Psoas muscle (tissue), 7 donors: ENCODE measurements at regions not wholly inside any gene's neighbourhood (a gene's known extent, or its start where the extent isn't known, plus 50 kb on each side); places are given as distances from the start of the nearest gene placed in this dataset.
A peak's percentile ranks its signal among the peaks of the same experiment; 100 is the strongest.

Experiments
- ATAC-seq, 4 donors: fragments of 200-7000 bp; cut with Tn5 transposase; one replicate each; pipeline ENCODE4 v1.9.1; 2020; ENCODE audit warnings: moderate library complexity in 3 of 4, mild to moderate bottlenecking in 2 of 4
- DNase-seq, 2 donors: peaks; one replicate each; pipeline ENCODE4 v3.0.0-alpha.2; 2020
- H3K27ac ChIP-seq: fragments of 200-600 bp; one replicate; pipeline ENCODE4 v1.8.0; 2022
- H3K27me3 ChIP-seq, 3 donors: fragments of 200-600 bp in 1 of 3; one replicate each; pipeline versions ENCODE4 v1.6.1 to v1.8.0; 2013 to 2022; ENCODE audit warnings: low read length in 2 of 3, mild to moderate bottlenecking in 2 of 3, moderate library complexity in 1 of 3; ENCODE audit not compliant: insufficient read depth in 3 of 3
- H3K36me3 ChIP-seq, 2 donors: fragments of 200-600 bp in 1 of 2; one replicate each; pipeline versions ENCODE4 v1.6.1 to v1.8.0; 2013 to 2022; ENCODE audit warnings: low read depth in 1 of 2, mild to moderate bottlenecking in 1 of 2, moderate library complexity in 1 of 2; ENCODE audit not compliant: insufficient read depth in 1 of 2
- H3K4me1 ChIP-seq: fragments of 200-600 bp; one replicate; pipeline ENCODE4 v1.8.0; 2022
- H3K4me3 ChIP-seq: fragments of 200-600 bp; one replicate; pipeline ENCODE4 v1.8.0; 2022; ENCODE audit warnings: mild to moderate bottlenecking
- H3K9me3 ChIP-seq: fragments of 200-600 bp; one replicate; pipeline ENCODE4 v1.8.0; 2022
- WGBS, 3 donors: extraction: QIAGEN DNeasy Blood & Tissue Kit; methylation state at CpG; one replicate each; pipeline versions ENCODE4 v1.1.6 to v1.1.7; 2013; 5-methylcytosine and 5-hydroxymethylcytosine counted together
- intact Hi-C, 2 donors: fragments of 100-400 bp; cut with DNase I; formaldehyde crosslinking; loops; one replicate each; pipeline versions ENCODE4 v1.11.0 to v1.14.2; 2022
- TF ChIP-seq, protein P1 (sequence below): fragments of 200-600 bp; IDR thresholded peaks from one replicate; pipeline ENCODE4 v1.8.0; 2022; ENCODE audit warnings: antibody characterized with exemption
- donor health status: healthy with polysubstance abuse.
- donor health status: DM: no; HTN: no; CAD: no; lungs with moderate emphysema.
- donor health status: Bipolar disorder and iron deficiency.
- donor health status: healthy.
- donor health status: DM: yes; HTN: yes; CAD: no.
- donor health status: DM: no; HTN: no; CAD: no.
- donor health status: DM: yes; HTN: yes; CAD: no.

- H3K4me1 ChIP-seq = no peaks in the 10 kb centered on the region
- no peak overlapping the region for H3K4me3 ChIP-seq
- ATAC-seq (no peak), DNase-seq (no peak)
- no peaks in the 10 kb centered on the region for H3K27me3 ChIP-seq
- H3K36me3 ChIP-seq = no peaks in the 10 kb centered on the region
- H3K27ac ChIP-seq = no peak overlapping the region
- H3K9me3 ChIP-seq = peaks cover 2% of the 10 kb centered on the region
- 96 to 100% (median 97%) methylated on average over 1 of the region's 1 CpG for WGBS, 3 donors
- TF ChIP-seq, protein P1, sequence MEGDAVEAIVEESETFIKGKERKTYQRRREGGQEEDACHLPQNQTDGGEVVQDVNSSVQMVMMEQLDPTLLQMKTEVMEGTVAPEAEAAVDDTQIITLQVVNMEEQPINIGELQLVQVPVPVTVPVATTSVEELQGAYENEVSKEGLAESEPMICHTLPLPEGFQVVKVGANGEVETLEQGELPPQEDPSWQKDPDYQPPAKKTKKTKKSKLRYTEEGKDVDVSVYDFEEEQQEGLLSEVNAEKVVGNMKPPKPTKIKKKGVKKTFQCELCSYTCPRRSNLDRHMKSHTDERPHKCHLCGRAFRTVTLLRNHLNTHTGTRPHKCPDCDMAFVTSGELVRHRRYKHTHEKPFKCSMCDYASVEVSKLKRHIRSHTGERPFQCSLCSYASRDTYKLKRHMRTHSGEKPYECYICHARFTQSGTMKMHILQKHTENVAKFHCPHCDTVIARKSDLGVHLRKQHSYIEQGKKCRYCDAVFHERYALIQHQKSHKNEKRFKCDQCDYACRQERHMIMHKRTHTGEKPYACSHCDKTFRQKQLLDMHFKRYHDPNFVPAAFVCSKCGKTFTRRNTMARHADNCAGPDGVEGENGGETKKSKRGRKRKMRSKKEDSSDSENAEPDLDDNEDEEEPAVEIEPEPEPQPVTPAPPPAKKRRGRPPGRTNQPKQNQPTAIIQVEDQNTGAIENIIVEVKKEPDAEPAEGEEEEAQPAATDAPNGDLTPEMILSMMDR = no peak
- intact Hi-C loops = no loop called here
Measured at GRCh38 chr1:221805121-221805520, 63.2 kb upstream of the DUSP10 start.

GRCh38 chr1:221804303-221804702 is 62.4 kb upstream of the DUSP10 start:
- Histone ChIP-seq H3K27me3 (no peaks in the 10 kb centered on the region), H3K27ac (no peak overlapping the region), H3K36me3 (no peaks in the 10 kb centered on the region), H3K9me3 (peaks cover 11% of the 10 kb centered on the region), H3K4me1 (no peaks in the 10 kb centered on the region), H3K4me3 (no peak overlapping the region)
- DNase-seq (no peak), ATAC-seq (no peak)
- intact Hi-C loops = no loop called here
- TF ChIP-seq, protein P1 = no peak
- 52 to 87% (median 76%) methylated on average over 3 of the region's 3 CpGs for WGBS, 3 donors

DNA sequence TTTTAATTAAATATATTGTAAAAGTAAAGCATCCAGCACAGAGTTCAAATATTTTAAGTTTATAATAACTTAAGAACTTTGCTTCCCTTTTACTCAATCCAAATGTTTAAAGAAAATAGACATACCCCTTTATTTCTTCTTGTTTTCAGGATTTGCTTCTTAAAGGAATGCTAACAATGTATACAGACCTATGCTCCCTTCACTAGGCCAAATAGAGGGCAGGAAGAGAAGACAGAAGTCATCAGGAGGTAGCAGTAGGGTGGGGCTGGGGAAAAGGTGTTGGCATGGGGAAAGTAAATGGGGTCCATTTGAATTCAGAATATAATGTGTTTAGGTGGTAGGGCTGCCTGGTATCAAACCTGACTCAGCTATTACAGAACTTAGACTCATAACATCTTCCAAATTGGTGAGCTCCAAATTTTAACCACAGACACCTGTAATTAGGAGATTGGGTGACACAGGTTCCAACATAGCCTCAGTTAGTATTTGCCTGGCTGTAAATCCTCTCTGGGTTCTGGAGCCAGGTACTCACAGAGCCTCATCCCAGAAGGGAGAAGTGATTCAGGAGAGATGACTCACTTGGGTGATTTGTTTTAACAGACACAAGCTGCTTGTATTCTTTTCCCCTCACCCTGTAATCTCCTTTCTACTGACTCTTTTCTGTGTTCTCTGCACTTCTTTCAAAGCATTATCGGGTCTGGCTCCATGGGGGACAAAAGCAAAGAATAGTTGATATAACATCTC is 60.1 kb upstream of the DUSP10 start:
- 80 to 90% (median 88%) methylated on average over 1 of the region's 1 CpG for WGBS, 3 donors
- TF ChIP-seq, protein P1 = no peak
- ATAC-seq = peak in 2 of 4 donors; percentile 53 to 71
- no peak for DNase-seq
- Histone ChIP-seq H3K27me3 (no peaks in the 10 kb centered on the region), H3K4me1 (no peaks in the 10 kb centered on the region), H3K4me3 (no peak overlapping the region), H3K36me3 (no peaks in the 10 kb centered on the region), H3K9me3 (peaks cover 11% of the 10 kb centered on the region), H3K27ac (no peak overlapping the region)
- intact Hi-C loops = no loop called here

DNA sequence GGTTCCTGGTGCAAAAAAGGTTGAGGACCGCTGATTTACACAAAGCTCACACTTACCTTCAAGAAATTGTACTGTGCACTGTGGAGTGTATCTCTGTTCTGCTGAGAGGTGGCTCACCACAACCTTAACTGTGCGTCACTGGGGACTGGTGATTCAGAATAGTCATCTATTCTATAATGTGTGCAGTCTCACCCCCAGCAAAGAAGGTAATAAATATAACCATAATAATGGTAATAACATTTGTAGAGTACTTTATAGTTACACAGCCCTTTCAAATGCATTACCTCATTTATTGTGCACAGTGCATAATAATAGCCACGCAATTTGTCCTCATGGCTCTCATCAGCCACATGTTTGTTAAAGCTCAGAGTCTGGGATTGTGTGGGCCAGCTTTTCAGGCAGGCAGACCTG is 59.4 kb upstream of the DUSP10 start:
- 96 to 97% (median 96%) methylated on average over 3 of the region's 3 CpGs for WGBS, 3 donors
- Histone ChIP-seq H3K27me3 (no peaks in the 10 kb centered on the region), H3K4me1 (no peaks in the 10 kb centered on the region), H3K4me3 (no peak overlapping the region), H3K9me3 (peaks cover 11% of the 10 kb centered on the region), H3K27ac (no peak overlapping the region), H3K36me3 (no peaks in the 10 kb centered on the region)
- TF ChIP-seq, protein P1 = no peak
- ATAC-seq (no peak), DNase-seq (no peak)
- intact Hi-C loops = no loop called here

- DNase-seq (no peak), ATAC-seq (no peak)
- 50 to 89% (median 72%) methylated on average over 3 of the region's 3 CpGs for WGBS, 3 donors
- Histone ChIP-seq H3K27ac (no peak overlapping the region), H3K27me3 (no peaks in the 10 kb centered on the region), H3K36me3 (no peaks in the 10 kb centered on the region), H3K4me1 (no peaks in the 10 kb centered on the region), H3K9me3 (peaks cover 11% of the 10 kb centered on the region), H3K4me3 (no peak overlapping the region)
- intact Hi-C loops = no loop called here
- TF ChIP-seq, protein P1 = no peak
Measured at GRCh38 chr1:221800831-221801230, 58.9 kb upstream of the DUSP10 start.
